ENCODE measurements at regions not wholly inside any gene's neighbourhood (a gene's known extent, or its start where the extent isn't known, plus 50 kb on each side); places are given as distances from the start of the nearest gene placed in this dataset.

DNA sequence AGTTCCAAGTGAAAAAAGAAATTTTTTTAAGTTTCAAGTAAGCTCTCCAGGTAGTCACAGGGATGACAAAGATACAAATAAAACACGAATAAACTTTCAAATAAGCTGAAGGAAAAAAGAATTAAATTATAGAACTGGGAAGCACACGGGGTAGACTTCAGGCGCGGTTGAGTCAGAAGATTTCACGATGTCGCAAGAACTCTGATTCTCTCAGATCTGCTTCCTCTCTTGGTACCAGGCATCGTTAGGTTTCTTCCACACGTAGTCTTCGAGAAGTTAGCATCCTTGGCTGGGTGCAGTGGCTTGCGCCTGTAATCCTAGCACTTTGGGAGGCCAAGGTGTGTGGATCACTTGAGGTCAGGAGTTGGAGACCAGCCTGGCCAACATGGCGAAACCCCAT lies 784.1 kb upstream of the RBFOX1 start:
- DNase-seq (ENCODE audit: low read depth in 4 of 4, low spot score in 3 of 4) = no peak

DNA sequence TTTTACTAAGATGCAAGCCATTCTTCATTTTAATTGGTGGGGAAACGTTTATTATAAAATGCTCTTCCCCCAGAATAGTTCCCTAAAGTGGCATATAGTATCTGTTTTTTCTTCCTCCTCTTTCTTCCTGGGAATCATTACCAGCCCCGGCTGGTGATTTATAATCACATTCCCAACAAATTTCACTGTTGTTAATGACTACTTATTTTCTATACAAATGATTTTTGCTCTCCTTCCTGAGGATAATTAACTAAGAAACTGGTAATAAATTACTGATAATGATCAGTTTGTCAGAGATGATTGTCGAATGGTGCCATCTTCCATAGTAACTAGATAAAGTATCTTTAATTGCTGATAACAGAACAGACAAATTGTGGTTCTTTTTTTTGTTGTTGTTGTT lies 785.5 kb upstream of the RBFOX1 start:
- DNase-seq (ENCODE audit: low read depth in 4 of 4, low spot score in 3 of 4) = no peak

DNA sequence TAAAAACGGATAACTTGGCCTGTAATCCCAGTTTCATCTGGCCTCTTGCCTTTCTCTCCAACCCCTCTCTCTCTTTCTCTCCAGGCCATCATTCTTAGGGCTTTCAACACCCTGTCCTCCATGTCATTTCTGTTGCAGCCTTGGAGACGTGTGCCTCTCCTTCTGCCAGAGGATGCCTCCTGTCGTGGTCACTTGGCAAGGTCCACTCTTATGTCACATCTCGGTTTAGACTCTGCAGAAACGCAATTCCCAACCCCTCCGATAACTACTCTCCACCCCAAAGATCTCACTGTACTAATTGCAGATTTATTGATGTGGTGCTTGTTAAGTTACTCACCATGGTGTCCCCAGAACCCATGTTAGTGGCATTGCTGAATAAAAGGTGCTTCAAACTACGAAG lies 787.3 kb upstream of the RBFOX1 start:
- no peak for DNase-seq (ENCODE audit: low read depth in 4 of 4, low spot score in 3 of 4)

DNA sequence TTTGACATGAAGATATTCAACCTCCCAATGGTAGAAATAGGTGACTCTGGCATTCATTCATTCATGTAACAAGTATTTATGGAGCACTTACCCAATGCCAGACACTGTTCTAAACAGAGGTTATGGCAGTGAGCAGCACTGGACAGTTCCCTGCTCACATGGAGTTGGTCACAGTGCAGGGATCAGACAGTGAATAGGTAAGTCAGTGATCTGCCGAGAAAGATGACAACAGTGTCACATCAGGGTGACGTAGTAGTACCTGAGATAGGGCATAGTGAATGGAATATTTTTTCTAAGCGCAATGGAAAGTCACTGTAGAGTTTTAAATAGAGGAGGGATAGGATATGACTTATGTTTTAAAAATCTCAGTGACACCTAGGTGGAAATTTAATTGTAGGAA lies 791.4 kb upstream of the RBFOX1 start:
- DNase-seq (ENCODE audit: low read depth in 4 of 4, low spot score in 3 of 4) = no peak

DNA sequence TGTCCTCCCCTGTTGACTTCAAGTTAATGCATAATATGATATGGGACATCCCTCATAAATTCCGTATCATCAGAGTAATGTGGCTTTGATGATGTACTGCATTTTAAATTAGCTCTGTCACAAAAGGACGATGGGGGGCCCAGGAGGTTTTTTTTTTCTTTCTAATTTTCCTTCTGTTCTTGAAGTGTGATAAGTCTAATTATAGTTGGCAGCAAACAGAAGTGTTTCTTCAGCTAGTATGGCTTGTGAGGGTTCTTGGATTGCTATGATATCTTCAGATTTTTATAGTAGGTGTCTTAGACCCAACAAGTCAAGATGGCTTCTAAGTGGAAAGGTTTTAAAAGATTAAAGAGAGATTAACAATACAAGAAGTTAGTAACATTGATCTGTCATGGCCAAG lies 796.2 kb upstream of the RBFOX1 start:
- DNase-seq (ENCODE audit: low read depth in 4 of 4, low spot score in 3 of 4) = no peak

DNA sequence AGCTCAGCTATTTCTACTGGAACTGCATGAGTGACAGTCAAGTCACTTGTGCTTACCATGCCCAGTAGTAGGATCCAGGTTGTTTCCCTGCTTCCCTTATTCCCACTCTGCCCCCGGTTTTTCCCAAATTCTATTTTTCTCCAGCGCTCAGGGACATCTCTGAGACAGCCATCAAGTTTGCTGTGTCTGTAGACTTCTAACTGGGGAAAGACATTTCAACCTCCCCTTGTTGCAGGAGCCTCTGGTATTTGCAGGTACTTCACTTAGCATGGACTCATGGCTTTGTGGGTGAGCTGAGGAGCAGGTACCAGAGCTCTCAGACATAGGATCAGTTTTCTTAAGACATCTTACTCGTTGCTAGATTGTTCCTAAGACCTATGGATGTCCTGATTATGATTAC lies 801.6 kb upstream of the RBFOX1 start:
- DNase-seq (ENCODE audit: low read depth in 4 of 4, low spot score in 3 of 4) = no peak

DNA sequence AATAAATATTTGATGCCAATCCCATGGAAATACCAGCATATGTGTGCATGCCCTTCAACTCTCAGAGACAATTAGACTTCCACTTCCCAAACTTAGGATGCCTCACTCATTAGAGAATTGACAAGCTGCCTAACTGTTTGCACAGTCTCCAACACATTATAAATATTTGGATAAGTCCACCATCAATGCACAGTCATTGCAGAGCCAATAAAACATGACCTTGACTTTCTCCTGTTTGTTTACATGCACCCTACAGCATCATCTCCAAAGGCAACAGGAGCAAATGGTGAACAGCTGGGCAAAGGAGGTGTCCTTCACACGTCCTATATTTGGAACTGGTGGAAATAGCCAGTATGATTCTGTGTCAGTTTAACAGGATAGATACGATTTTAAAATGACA lies 804.4 kb upstream of the RBFOX1 start:
- DNase-seq (ENCODE audit: low read depth in 4 of 4, low spot score in 3 of 4) = no peak

DNA sequence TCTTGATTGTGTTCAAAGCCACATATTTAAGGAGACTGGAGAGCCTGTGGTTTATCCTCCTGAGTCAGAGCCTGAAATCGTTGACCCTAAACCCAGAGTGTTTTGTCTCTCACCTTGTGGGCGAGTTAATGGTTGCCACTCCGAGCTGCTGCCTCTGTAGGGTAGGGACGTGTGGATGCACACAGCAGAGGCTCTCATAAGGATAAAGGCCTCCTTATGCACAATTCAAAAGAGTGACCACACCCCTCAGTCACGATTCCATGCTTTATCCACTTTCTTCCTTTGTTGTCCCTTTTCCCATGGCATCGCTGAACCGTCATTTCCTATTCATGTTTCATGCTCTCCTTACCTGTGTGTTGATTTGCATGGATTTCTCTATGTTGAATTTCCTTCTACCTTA lies 805.0 kb upstream of the RBFOX1 start:
- no peak for DNase-seq (ENCODE audit: low read depth in 4 of 4, low spot score in 3 of 4)

DNA sequence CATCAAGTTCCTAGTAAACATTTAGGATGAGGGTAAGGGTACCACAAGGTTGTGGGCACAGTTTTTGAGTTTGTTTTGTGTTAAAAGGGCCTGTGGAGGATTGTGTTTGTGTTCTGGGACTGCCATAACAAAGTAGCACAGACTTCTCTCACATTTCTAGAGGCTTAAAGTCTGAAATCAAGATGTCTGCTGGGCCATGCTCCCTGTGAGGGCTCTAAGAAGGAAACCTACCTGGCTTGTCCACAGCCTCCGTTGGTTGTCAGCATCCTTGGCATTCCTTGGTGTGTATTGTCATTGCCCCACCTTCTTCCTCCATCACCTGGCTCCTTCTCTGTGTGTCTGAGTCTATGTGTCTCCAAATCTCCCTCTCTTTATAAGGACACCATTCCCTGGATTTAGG lies 808.1 kb upstream of the RBFOX1 start:
- DNase-seq (ENCODE audit: low read depth in 4 of 4, low spot score in 3 of 4) = no peak

DNA sequence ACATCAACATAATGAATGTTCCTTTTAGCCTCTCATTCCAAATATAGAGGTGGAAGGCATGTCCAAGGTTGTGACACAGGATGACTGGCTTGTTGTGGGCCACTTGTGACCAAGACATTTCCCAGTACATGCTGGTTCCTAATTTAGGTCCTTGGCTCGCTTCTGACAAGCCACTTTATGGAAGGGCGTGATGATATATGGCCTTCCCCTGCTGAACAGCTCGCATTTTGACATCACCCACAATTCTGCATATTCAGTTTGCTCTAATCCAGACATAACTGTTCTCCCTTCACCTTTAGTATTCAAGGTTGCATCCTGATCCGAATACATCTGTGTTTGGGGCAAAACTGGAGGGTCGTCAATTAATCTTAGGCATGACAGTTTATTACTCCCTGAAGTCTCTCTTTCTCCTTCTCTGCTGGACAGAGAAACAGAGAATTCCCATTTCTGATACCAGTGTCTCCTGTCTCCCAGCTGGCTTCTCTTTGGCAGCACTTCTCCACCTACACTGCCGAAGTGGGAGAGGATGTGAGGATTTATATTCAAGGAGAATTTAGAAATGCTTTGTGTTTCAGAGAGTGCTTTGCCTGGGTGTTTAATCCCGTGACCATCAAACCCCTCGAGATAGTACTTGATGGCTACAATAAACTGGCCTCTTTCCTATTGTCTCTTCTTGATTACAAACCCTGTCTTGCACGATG lies 815.5 kb upstream of the RBFOX1 start:
- DNase-seq (ENCODE audit: low read depth in 4 of 4, low spot score in 3 of 4) = no peak

DNA sequence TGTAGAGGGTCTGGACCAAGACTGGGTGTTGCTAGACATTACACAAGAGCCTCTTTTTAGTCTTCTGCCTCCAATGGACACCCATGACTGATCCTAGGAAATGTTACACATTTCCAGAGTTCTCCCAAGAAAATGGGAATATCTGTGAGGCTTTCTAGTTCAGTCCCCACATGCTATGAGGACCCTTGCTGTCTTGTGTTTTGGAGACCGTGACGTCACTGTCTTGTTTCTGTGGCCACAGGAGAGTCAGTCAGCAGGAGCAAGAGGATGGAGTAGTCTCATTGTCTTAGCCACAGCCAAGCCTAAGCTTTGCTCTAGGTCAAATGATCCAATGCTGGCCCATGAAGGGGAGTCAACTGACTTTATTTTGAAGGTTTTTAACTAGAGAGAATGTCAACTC lies 820.1 kb upstream of the RBFOX1 start:
- no peak for DNase-seq (ENCODE audit: low read depth in 4 of 4, low spot score in 3 of 4)

DNA sequence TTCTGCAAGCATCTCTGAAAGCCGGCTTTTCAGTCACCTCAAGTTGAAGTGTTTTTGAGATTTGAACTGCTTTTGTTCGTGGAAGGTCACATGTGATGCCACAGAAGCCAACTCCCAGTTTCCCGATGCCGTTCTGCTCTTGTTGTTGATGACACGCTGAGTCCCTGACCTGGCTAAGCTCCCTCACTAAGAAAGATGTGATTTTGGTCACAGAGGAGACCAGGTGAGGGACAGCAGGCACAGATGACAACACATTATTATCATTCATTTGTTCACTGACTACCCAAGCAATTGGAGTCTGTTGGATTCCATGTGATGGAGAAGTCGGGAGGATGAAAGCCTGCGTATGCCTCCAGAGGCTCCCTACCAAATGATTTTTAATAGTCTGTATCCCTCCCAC lies 822.4 kb upstream of the RBFOX1 start:
- no peak for DNase-seq (ENCODE audit: low read depth in 4 of 4, low spot score in 3 of 4)

DNA sequence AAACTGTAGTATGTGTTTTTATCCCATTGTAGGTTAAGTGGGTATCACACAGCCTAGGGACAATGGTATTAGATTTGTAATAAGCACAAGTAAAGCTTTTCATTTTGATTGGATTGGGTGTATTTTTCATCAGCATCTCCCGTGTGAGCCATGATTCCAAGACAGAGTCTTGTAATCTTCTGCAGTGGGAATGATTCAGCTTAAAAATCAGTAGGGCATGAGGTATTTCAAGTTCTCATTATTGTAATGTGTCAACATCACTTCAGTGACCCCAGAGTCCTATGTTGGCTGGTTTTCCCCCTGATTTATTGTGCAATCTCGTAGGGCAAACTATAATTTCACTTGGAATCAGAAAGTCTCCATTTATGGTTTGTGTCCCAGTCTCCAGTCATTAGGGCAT lies 833.2 kb upstream of the RBFOX1 start:
- no peak for DNase-seq (ENCODE audit: low read depth in 4 of 4, low spot score in 3 of 4)

DNA sequence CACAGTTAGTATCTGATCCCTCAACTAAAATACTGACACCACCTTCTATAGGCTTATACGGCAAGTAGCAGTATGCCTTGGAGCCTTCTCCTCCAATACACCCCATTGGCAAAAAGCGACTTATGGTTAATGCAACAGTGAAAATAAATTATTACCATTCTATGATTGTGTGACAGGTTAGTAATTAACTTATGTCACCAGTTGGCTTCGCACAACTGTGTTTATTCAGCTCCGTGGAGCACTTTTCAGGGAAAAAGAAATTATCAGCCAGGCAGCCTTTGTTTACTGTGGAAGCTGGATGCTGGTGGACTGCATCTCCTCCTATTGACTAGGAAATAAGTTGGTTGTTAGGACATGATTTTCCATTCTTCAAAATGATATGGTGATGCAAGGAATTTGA lies 833.8 kb upstream of the RBFOX1 start:
- DNase-seq (ENCODE audit: low read depth in 4 of 4, low spot score in 3 of 4) = no peak

DNA sequence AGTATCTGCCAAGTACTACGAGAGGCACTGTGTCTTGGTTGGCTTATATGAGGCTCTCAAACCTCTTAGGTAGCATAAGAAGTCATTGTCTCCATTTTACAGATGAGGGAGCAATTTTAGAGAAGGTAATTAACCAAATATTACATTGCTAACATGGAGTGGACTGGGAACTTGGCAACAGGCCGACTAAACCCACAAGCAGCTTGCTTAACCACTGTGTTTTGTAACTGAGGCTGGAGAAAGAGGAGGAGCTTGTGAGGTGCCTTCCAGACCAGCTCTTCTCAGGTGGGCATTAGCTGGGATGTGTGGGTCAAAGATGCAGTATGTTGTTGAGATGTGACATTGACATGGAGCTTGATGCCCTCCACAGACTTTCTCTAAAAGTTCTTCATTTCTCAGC lies 835.6 kb upstream of the RBFOX1 start:
- no peak for DNase-seq (ENCODE audit: low read depth in 4 of 4, low spot score in 3 of 4)

DNA sequence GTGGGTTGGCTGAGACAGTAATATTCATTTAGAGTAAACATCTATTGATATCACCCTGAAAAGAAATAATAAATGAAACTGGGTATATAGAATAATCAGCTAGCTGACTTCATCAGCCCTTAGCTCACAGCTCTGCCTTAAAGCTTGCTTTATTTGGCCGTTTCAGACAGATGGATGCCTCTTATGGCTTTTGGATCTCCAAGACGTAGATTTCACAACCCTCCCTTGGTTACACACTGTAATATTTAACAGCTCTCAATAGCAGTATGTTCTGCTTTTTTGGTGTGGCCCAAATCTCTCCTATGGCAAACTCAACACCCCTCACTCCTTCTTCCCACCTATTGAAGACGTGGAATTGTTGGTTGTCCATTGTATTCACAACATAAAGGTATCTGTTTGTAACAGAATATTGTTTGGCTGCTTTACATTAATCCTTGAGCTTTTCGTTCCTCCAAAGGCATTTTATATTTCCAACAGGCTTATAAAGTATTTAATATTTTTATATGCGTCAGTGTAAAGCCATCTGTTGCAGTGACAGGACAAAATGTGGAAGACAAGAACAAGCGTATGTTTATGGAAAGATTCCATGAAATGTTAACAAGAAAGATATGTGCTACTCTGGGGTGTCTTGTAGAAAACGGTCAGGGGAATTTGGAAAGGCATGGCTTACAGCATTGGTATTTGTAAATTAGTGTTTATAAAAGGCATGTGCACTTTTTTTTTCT lies 837.0 kb upstream of the RBFOX1 start:
- DNase-seq (ENCODE audit: low read depth in 4 of 4, low spot score in 3 of 4) = no peak

DNA sequence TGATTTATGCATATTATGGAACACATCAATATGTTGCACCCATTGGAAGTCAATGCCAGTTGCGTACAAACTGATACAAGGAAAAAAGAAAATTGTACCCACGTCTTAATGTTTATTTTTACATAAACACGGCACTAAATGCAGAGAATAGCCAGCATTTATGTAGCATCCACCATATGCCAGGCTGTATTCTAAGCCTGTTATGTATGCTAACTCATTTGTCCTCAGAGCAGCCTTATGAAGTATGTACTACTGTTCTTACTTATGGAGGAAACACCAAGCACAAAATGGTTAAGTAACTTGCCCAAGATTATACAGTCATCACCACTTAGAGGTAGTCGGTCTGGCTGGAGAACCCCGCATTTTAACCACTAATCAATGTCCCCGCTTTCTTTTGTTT lies 837.9 kb upstream of the RBFOX1 start:
- no peak for DNase-seq (ENCODE audit: low read depth in 4 of 4, low spot score in 3 of 4)

DNA sequence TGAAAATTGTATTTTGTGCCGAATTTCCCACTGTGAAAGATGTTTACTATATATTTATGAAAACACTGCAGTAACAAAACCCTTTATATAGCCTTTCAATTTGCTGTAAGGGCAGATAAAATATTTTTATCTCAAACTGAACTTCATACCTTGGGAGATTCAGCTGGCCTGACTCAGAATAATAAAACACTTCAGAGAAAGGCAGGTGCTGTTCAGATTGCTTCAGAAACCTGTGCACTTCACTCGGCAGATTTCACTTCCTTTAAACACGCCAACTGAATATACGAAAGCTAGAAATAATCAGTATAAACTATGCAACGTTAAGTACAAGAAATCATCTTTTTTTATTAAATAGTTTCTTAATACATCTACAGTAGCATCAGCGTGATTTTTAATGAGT lies 839.1 kb upstream of the RBFOX1 start:
- DNase-seq (ENCODE audit: low read depth in 4 of 4, low spot score in 3 of 4) = no peak

DNA sequence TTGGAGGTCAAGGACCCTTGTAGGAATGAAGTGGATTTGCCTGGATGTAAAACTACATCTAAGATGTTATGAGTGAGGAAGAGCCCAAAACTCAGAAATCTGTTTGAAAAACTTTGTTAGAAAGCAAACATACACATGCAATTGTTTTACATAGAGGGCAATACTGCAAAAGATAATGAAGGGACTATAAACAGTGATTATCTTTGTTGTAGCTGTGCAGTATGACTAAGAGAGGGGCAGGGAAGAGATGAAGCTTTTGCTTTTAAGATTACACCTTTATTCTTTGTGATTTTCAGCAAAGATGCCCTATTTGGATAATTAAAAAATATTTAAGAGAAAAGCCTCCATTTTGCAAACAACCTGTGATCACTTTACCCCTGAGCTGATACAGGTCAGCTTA lies 839.9 kb upstream of the RBFOX1 start:
- DNase-seq (ENCODE audit: low read depth in 4 of 4, low spot score in 3 of 4) = no peak

DNA sequence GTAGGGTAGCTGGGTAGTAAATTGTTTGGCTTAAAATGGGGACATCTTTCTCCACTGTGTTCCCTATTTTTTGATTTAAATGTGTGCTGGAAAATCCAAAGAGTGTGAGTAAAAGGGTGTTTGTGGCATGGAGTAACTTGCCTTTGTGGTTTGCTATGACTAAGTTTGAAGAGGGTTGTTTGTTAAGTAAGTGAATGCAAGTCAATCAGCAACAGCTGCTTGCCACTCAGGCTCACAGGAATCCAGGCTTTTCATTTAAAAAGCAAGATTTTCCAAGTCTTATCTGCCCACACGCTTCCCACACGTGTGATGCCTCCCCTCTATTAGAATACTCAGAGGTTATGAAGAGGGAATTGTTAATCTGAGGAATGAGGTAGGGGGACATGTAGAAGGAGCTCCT lies 847.7 kb upstream of the RBFOX1 start:
- DNase-seq (ENCODE audit: low read depth in 4 of 4, low spot score in 3 of 4) = no peak

DNA sequence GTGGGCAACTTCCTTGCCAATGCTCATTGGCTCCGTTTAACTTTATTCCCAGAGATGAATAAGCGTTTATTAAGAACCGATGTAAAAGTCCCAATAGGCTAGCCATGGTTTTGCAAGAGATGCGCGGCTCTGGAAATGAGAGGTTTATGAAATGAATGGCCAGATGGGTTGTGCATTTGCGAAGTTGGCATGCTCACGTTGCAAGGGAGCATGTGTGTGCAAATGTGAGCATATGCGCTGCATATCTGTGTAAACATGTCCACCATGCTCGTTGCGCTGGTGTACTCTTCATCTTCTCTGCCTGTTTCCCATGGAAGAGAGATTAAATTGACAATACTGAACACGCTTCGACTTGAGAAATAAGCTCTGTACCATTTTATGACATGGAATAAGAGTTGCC lies 848.6 kb upstream of the RBFOX1 start:
- no peak for DNase-seq (ENCODE audit: low read depth in 4 of 4, low spot score in 3 of 4)

DNA sequence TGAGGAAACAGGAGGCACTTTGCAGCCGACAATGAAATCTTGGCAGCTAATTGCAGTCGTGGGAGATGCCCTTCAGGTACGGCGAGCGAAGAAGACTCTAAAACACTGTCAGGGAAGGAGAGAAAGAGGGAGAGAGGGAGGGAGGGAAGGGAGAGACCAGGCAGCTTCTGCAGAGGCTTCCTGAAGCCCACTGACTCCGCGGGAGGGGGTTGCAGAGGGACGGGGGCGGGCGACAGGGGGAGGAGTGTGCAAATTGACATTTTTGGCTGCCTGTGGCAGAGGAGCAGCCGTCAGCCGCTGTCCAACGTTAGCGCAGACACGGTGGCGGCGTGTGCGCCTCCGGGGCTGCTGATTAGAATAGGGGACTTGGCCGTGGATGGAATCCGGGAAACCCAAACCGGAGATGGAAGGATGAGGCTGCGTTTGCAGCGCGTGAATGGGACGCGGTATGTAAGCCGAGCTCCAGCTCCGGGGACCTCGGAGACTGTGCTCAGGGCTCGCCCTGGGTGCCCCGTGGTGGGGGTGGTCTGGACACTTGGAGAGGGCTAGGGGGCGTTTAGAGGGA lies 849.1 kb upstream of the RBFOX1 start:
- no peak for DNase-seq (ENCODE audit: low read depth in 4 of 4, low spot score in 3 of 4)
